MG63 (cell line): ENCODE measurements at regions not wholly inside any gene's neighbourhood (a gene's known extent, or its start where the extent isn't known, plus 50 kb on each side); places are given as distances from the start of the nearest gene placed in this dataset.

Source experiments
- DNase-seq: peaks from one replicate; pipeline ENCODE4 v3.0.0-alpha.2; 2020
- H3K27me3 ChIP-seq: fragments of 250-450 bp; sonication (Bioruptor Pico); 2 replicates; pipeline ENCODE4 v1.5.1; 2020; ENCODE audit warnings: mild to moderate bottlenecking, moderate library complexity
- H3K36me3 ChIP-seq: fragments of 250-450 bp; sonication (Bioruptor Pico); 2 replicates; pipeline ENCODE4 v1.5.1; 2020; ENCODE audit warnings: mild to moderate bottlenecking, moderate library complexity
- H3K4me3 ChIP-seq: fragments of 250-450 bp; sonication (Bioruptor Pico); 2 replicates; pipeline ENCODE4 v1.5.1; 2020; ENCODE audit warnings: mild to moderate bottlenecking, moderate library complexity
- H3K9me3 ChIP-seq: fragments of 250-450 bp; sonication (Bioruptor Pico); 2 replicates; pipeline ENCODE4 v1.5.1; 2020; ENCODE audit warnings: mild to moderate bottlenecking, moderate library complexity

DNA sequence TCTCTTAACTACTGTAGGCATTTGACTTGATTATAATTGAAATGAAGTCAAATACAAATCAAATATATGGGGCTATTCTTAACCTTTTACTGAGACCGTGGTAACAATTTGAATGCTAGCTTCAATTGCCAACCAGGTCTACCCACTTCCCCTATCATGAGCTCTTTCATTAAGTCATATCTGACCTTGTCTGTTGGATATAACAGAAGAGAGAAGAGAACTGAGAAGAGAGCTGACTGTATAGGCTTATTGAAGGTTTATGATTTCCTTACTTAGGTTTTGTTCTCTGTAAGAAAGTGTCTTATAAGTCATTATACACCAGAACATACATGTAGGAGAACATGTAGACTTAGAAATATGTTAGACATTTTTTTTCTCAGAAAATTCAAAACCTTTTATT lies 549.4 kb downstream of the COL12A1 start:
- H3K4me3 ChIP-seq: no peak overlapping the region
- H3K9me3 ChIP-seq: peaks cover 4% of the 10 kb centered on the region
- no peak for DNase-seq
- H3K27me3 ChIP-seq: no peaks in the 10 kb centered on the region
- no peaks in the 10 kb centered on the region for H3K36me3 ChIP-seq

GRCh38 chr6:74654296-74654695 lies 551.6 kb downstream of the COL12A1 start:
- no peaks in the 10 kb centered on the region for H3K36me3 ChIP-seq
- no peaks in the 10 kb centered on the region for H3K27me3 ChIP-seq
- H3K4me3 ChIP-seq: no peak overlapping the region
- H3K9me3 ChIP-seq: no peaks in the 10 kb centered on the region; the same call in 1 of the 2 replicates
- DNase-seq: no peak

DNA sequence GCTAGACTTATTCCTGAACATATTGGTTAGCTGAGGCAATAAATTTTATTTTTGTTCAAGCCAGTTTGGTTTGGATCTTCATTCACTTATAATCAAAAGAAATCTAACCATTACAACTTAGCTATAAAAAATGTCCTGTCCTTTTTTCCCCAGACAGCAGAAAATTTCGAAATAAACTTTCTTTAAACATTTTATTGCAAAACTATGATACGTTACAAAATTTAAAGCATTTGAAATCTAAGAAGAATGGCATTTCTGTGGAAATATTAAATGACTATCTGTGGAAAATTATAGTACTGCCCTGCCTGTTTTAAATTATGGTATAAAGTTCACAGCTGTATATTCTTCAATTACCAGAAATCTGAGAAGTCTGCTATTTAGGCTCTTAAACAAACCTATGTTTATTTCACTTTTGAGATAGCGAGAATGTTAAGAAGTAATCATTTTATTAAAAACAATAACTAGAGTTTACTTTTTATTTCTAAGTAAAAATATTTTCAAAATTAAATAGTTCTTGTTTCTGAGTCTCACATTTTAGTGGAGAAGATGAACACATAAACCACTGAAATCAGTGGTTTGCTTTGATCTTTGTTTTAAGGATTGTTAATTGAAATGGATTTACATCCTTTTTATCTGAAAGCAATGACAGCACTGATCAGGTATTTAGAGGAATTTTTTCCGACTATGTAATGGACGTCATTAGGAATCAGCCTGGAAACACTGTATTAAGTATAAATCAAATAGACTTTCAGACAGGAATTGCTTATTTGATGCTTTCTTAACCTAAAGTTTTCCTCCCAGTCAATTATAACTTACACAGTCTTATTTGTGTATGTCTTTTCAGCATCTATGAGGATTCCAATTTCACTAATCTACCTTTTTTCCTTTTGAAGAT lies 553.7 kb downstream of the COL12A1 start:
- no peaks in the 10 kb centered on the region for H3K9me3 ChIP-seq
- no peak for DNase-seq
- no peak overlapping the region for H3K4me3 ChIP-seq
- H3K27me3 ChIP-seq: no peaks in the 10 kb centered on the region
- no peaks in the 10 kb centered on the region for H3K36me3 ChIP-seq

GRCh38 chr6:74650668-74651067 lies 555.2 kb downstream of the COL12A1 start:
- no peak for DNase-seq
- Histone ChIP-seq H3K4me3 (no peak overlapping the region), H3K27me3 (no peaks in the 10 kb centered on the region), H3K36me3 (no peaks in the 10 kb centered on the region), H3K9me3 (no peaks in the 10 kb centered on the region)

DNA sequence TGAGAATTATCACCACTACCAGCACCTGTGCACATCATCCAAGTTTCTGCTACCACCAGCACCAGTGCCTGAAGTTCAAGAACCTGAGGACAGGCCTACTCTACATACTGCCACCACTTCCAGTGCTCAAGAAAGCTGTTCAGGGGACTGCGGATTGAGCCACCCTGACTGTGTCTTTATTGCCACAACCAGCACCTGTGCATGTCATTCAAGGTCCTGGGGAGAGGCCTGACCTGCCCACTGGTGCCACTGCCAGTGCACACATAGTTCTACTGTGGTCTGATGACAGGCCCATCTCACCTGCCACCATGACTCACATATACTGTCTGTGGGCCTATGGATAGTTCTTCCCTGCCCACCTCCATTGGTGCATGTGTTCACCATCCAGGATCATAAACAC lies 559.4 kb downstream of the COL12A1 start:
- no peaks in the 10 kb centered on the region for H3K27me3 ChIP-seq
- H3K36me3 ChIP-seq: no peaks in the 10 kb centered on the region
- no peaks in the 10 kb centered on the region for H3K9me3 ChIP-seq
- no peak for DNase-seq
- no peak overlapping the region for H3K4me3 ChIP-seq

DNA sequence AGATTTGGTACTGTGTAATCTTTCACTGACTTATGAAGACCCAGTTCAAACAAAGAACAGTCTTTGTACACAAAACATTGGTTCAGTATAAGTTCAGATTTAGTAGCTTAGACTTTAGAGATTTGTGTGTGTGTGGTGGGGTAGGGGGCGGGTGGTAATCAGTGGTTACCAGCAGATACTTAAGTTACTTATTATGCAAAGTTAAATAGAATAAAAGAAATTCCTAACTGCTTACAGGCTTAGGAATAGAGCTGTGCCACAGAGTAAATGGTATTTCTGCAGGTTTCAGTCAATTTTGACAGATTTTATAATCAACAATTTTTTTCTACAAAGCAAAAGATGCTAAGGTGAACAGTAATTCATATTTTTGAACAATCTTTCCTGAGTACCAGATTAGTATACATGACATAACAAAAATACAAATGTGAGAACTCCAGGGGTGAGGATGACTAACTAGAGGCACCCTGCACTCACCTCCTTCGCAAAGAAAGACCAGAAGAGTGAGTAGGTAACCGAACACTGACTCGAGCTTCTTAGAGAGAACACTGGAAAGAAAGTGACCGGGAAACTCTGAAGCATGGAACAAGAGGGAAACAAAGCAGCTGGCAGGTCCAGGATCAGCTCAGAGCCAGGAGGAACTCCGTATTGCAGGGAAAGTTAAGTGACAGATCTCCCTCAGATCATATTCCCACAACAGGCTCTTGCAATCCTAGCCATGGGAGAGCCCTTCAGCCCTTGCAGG lies 560.6 kb downstream of the COL12A1 start:
- Histone ChIP-seq H3K36me3 (no peaks in the 10 kb centered on the region), H3K4me3 (no peak overlapping the region), H3K27me3 (no peaks in the 10 kb centered on the region), H3K9me3 (no peaks in the 10 kb centered on the region)
- DNase-seq: no peak

DNA sequence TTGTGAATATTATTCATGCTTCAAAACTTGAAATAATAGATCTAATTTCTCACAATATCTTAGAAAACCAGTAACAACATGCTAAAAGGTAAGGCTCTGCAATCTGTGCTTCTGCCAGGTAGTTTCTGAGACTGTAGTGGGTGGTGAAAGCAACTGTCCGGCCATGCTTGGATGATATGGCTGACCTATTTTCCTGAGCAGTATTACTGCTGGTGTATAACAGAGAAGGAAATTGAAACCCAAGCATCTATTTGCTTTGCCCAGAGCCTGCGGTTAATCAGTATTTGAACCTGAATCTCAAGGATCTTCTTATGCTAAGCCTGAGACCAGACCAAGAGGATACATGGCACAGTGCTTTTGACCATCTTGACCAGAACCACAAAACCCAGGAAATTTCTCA lies 563.8 kb downstream of the COL12A1 start:
- DNase-seq: no peak
- Histone ChIP-seq H3K36me3 (no peaks in the 10 kb centered on the region), H3K27me3 (no peaks in the 10 kb centered on the region), H3K4me3 (no peak overlapping the region), H3K9me3 (no peaks in the 10 kb centered on the region)

DNA sequence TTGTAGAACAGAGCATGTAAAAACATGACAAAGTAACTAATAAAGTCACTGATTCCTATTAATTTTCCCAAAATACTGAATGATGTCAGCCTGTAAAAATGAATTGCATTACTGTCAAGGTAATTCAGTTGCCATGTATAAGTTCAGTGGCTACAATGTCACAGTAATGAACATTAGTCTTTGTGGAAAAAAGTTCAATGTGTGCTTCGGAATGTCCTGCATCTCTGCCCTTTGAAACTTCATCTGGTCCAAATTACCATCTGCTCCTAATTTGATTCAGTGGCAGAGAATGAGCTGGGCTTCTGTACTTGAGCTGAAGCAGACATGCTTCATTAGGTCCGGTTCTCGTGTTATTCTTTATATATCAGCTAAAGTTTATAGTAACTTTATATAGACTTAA lies 567.4 kb downstream of the COL12A1 start:
- H3K27me3 ChIP-seq: no peaks in the 10 kb centered on the region
- no peaks in the 10 kb centered on the region for H3K9me3 ChIP-seq
- no peak overlapping the region for H3K4me3 ChIP-seq
- no peaks in the 10 kb centered on the region for H3K36me3 ChIP-seq
- DNase-seq: no peak

DNA sequence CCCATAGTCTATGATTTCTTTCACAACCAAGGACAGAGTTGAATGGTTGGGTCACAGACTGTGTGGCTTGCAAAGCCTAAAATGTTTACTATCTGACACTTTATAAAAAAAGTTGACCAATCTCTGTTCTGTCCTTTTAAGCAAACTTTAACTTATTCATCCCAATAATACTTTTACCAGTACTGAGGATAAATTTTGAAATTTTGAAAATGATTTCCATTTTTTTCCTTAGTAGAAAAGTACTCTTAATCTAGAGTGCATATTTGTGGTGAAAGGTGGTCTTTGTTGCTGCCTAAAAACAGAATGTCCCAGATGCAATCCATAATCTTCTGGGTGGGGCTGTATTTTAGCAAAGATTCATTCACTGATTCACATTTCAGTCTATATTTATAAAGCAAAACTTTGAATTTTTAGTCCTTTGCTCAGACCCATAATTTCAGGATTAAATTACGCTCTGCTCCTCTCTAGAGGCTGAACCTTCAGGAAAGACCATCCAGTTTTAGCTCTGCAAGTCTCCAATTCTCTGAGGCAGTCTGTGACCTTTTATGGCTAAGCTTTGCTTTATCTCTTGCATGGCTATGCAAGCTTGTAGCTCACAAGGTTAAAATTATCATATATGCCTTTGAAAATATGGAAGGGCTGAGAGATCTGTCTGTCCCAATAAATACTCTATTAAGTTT lies 573.5 kb downstream of the COL12A1 start:
- DNase-seq: no peak
- Histone ChIP-seq H3K36me3 (no peaks in the 10 kb centered on the region), H3K4me3 (no peak overlapping the region)

DNA sequence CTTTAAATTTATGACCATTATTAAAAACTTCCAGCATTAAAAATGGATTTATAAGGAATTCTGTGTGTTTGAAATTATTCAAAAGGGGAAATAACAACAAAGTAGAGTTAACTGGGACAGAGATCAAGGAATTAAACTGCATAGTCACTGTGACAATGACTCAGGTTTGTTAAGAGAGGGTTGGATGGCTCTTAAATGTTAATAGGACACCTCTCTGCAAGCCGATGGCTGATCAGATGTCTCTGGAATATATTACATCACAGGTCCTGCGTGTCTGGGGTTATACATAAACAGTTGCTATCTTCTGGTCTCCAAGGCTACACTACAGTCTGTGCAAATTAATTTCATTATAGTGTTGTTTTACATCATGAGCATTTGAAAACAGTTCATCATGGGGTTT lies 574.3 kb downstream of the COL12A1 start:
- Histone ChIP-seq H3K36me3 (no peaks in the 10 kb centered on the region), H3K9me3 (no peaks in the 10 kb centered on the region), H3K27me3 (no peaks in the 10 kb centered on the region), H3K4me3 (no peak overlapping the region)
- DNase-seq: no peak

More for the DNA sequence above, 573.5 kb downstream of the COL12A1 start:
- no peaks in the 10 kb centered on the region for H3K9me3 ChIP-seq
- H3K27me3 ChIP-seq: no peaks in the 10 kb centered on the region

- Histone ChIP-seq H3K27me3 (no peaks in the 10 kb centered on the region), H3K36me3 (no peaks in the 10 kb centered on the region), H3K4me3 (no peak overlapping the region), H3K9me3 (peaks cover 8% of the 10 kb centered on the region; the same call in 1 of the 2 replicates)
- no peak for DNase-seq
Measured at GRCh38 chr6:74626288-74626687, 579.6 kb downstream of the COL12A1 start.

GRCh38 chr6:74623027-74623426 lies 582.8 kb downstream of the COL12A1 start:
- Histone ChIP-seq H3K9me3 (peaks cover 8% of the 10 kb centered on the region; the same call in 1 of the 2 replicates), H3K27me3 (no peaks in the 10 kb centered on the region), H3K36me3 (no peaks in the 10 kb centered on the region), H3K4me3 (no peak overlapping the region)
- DNase-seq: no peak

- DNase-seq: no peak
- H3K36me3 ChIP-seq: no peaks in the 10 kb centered on the region
- no peaks in the 10 kb centered on the region for H3K9me3 ChIP-seq
- no peaks in the 10 kb centered on the region for H3K27me3 ChIP-seq
- no peak overlapping the region for H3K4me3 ChIP-seq
Measured at GRCh38 chr6:74611220-74611619, 594.6 kb downstream of the COL12A1 start.

DNA sequence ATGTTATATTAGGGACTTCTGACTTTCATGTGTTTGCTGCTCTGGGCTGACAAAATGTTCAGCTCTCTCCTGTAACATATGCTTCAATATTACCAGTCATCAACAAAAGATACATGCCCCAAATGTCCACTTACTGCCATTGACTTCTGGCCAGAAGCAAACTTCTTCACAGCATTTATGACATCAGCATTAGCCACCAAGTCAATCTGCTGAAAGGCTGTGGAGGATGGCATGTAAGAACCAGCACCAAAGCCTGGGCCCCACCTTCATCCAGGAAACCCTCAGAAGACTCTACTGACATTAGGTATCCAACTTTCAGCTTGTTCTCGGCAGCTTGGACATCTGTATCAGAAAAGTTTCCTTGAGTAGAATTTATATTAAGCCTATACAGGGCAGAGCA lies 595.5 kb downstream of the COL12A1 start:
- Histone ChIP-seq H3K27me3 (no peaks in the 10 kb centered on the region), H3K4me3 (no peak overlapping the region), H3K9me3 (no peaks in the 10 kb centered on the region), H3K36me3 (no peaks in the 10 kb centered on the region)
- DNase-seq: no peak

DNA sequence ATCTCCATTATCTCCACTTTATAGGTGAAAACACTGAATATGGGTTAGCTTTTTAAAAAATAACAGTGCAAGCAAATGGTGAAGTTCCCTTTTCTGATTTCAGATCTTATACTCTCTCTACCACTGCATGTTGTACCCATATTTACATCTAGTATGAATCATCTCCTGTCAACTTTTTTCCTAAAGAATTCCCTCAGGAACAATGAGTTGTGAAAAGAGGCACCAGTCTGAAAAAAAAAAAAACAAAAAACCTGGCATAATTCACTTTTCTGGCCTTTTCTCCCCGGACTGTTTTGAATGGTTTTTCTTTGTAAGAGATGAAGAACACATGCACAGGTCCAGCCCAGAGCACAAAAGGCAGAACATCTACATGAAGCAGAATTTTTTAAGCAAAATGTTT lies 596.0 kb downstream of the COL12A1 start:
- H3K9me3 ChIP-seq: no peaks in the 10 kb centered on the region
- H3K4me3 ChIP-seq: no peak overlapping the region
- H3K36me3 ChIP-seq: no peaks in the 10 kb centered on the region
- H3K27me3 ChIP-seq: no peaks in the 10 kb centered on the region
- no peak for DNase-seq

GRCh38 chr6:74607934-74608333 lies 597.9 kb downstream of the COL12A1 start:
- DNase-seq: no peak
- Histone ChIP-seq H3K4me3 (no peak overlapping the region), H3K27me3 (no peaks in the 10 kb centered on the region), H3K9me3 (no peaks in the 10 kb centered on the region), H3K36me3 (no peaks in the 10 kb centered on the region)

GRCh38 chr6:74607468-74607867 lies 598.4 kb downstream of the COL12A1 start:
- DNase-seq: no peak
- no peaks in the 10 kb centered on the region for H3K36me3 ChIP-seq
- H3K27me3 ChIP-seq: no peaks in the 10 kb centered on the region
- no peaks in the 10 kb centered on the region for H3K9me3 ChIP-seq
- H3K4me3 ChIP-seq: no peak overlapping the region
